GM19043 (cell line): ENCODE measurements at regions not wholly inside any gene's neighbourhood (a gene's known extent, or its start where the extent isn't known, plus 50 kb on each side); places are given as distances from the start of the nearest gene placed in this dataset.
"Not testable (repeated sequence)": the region's sequence is repeated elsewhere in the genome, so short reads cannot be mapped to it uniquely, and the experiment has no call there.

ENCODE experiments used
- ATAC-seq: cut with Tn5 transposase; IDR thresholded peaks from one replicate; pipeline ENCODE4 v1.9.1; 2021; ENCODE audit warnings: low read depth; ENCODE audit not compliant: unreplicated experiment

DNA sequence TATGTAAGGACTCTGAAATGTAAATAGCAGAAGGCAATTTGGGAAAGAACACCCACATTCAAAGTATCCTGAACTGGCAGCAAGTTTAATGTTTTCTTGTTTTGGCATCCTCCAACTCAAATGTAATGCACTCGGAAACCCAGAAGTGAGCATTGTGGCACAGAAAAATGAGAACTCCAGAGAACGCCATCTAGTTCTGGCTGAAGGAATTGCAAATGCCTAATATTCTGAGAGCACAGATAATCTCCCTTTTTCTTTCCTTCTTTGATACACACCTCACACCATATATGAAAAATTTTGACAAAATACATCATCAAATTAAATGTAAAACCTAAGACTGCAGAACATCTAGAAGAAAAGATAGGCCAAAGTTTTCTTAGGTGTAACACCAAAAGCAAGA, 52.1 kb downstream of the PWWP3B start:
- no peak for ATAC-seq

DNA sequence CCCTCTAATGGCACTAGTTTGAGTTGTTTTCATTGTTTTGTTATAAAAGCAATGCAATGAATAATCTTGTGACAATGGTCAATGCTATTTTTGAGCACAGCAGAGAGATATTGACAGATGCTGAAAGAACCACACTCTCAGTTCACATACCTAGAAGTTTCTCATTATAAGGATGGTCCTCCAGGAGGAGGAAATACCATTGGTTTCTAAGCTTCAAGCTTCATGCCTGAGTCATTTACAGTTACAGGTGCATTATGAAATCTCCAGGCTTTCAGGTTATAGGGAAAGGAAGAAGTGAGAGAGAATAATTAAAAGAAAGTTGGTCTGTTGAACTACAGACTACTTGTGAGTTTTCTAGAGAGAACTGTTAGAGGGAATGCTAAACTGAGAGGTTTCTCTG, 75.3 kb downstream of the PWWP3B start:
- no peak for ATAC-seq

DNA sequence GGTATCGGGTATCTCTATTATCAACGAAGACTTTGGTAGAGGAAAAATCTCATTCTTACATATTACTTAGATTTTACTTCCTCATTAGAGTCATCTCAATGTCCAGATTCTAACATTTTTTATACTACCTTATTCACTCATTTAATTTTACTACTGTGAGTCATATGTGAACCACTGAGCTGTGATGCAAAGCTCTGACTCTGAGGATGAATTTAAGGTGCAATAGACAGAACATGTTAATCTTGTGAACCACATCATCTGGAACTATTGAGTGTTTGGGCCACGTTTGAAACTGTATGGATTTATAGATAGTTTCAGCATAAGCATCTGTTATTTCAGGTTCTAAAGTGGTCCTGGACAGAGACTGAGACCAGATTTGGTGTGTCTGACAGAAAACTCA, 78.4 kb downstream of the PWWP3B start:
- ATAC-seq = no peak

GRCh38 chrX:106247162-106247561, 79.1 kb downstream of the PWWP3B start:
- ATAC-seq = no peak

- no peak for ATAC-seq
Measured at GRCh38 chrX:106249706-106250379, 81.7 kb downstream of the PWWP3B start.

- ATAC-seq = no peak
Measured at GRCh38 chrX:106263817-106264216, 95.7 kb downstream of the PWWP3B start.

GRCh38 chrX:106273947-106274587, 106.0 kb downstream of the PWWP3B start:
- not testable (repeated sequence) for ATAC-seq

DNA sequence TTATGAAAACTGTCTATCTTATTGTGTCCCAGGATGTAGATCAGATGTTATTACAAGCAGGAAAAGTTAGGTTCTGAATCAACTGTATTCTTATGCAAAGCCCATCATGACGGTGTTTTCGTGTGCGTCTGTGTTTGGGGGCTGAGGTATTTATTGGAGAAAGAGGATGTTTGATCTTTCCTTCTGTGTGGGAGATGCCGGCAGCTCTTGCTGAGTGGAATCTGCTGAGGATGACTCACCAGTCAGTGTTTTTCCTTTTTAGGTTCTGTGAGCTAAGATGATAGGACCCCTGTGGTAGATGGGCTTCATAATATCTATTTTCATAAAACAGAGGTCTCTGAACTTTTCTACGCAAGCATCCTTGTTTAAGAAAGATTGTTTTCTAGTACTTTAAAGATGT, 107.1 kb downstream of the PWWP3B start:
- ATAC-seq = not testable (repeated sequence)

DNA sequence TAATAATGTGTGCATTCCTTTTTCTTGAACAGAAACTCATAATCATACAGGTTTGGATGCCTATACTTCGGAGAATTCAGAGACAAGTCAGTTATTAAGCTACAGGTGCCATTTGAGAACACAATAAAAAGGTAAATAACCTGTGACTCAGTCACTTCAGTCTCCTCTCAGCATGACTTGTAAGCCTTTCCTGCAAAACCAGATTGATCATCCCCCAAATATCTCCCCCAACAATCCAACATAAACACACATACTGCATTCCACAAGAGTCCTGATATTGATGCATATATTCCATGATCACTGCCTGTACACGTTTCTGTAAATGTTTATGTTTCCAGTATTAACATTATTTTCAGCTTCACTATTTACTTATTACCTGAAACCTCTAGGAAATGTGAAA, 110.8 kb downstream of the PWWP3B start:
- no peak for ATAC-seq

DNA sequence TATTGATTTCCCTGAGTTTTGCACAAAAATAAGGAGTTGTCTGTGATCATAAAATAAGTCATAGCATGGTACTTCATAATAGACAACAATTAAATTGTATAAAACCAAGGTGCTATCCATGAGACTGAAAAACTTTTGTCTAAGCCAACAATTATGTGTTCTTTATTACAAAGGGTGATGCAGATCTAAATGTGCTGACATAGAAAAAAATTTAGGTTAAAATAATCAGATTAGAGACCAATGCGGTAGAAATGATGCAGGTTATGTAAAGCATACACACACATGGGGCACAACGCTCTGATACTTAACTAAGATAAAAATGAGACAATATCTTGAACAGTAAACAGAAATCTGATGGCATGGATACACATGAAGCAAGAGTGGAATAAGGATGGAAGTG, 113.3 kb downstream of the PWWP3B start:
- no peak for ATAC-seq

DNA sequence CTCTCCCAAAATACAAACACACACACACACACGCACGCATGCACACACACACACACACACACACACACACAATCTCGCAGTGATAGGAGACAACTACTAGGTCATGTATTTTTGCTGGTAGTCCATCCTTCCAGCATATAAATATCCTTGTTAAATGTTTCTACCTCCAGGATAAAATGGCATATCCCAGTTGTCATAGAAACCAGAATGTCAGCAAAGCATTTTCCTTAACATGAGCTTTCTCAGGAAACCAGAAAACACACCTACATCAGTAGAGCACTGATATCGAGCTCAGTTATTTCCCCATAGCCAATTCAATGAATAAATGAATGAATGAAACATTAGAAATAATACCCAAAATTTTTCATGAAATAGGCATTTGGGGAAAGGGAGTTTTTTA, 115.7 kb downstream of the PWWP3B start:
- ATAC-seq = no peak

GRCh38 chrX:106284431-106285025, 116.4 kb downstream of the PWWP3B start:
- no peak for ATAC-seq

DNA sequence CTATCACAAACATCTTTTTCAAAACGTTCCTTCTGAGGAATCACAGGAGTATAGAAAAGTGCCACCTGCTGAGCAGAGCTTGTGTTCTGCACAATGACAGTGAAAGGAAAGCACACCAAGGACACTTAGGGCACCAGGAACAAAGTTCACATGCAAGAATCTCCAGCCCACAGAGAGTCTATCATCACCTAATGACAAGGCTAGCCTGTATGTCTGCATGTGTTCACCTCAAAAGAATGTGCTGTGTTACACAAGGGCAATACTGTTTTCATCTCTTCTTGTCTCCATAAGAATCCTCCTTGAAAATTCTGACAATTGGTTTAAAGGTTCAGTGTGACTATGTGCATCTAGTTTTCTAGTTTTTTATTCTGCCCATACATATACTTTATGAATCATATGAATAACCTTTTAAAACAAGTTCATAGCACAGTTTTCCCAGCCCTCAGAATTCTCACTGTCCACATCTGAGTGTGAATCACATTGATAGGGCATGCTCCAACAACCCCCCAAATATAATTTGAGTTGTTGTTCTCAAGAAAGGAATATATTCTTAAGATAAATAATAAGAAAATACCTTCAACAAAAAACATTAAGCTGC, 118.0 kb downstream of the PWWP3B start:
- ATAC-seq = no peak

- ATAC-seq = not testable (repeated sequence)
Measured at GRCh38 chrX:106290778-106291177, 122.7 kb downstream of the PWWP3B start.

DNA sequence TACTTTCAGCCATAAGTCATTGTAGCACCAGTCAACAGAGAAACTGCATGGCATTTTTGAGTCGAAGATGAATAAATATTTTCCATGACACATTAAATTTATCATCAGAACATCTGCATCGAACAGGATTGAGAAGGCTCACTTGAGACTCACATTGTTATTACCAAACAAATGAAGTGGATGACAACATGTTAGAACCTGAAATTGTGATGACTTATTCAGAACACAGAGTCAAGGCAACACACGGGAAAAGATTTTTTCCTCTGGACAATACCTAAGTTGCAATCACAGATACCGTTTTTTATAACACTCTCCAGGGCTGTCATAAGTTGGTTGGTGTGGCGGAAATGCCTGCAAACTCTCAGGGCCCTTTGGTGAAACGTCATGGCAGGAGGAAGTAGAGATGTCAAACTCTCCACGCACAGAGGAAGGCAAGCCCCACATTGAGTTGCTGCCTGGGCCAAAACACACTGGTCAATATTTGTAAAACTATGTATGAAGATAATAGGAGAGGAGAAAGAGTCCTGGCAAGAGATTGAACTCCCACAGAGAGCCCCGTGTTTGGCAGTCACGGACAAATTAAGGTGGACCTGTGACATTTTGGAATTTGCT, 123.8 kb downstream of the PWWP3B start:
- not testable (repeated sequence) for ATAC-seq

DNA sequence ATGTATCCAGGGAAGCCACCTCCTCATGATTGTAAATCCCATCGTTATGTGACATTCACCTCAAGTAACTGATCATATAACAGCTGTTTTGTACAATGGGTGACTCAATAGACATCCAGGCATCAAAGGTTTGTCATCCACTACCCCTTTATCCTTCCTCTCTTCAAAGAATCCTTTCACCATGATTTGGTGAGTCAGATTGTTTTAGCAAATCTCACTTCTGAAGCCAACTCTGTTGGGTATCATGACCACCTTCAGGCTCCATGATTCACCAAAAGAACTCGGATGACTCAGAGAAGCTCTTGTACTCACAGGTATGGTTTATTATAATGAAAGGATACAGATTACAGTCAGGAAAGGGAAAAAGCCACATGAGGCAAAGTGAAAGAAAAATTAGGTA, 132.1 kb downstream of the PWWP3B start:
- ATAC-seq = no peak

DNA sequence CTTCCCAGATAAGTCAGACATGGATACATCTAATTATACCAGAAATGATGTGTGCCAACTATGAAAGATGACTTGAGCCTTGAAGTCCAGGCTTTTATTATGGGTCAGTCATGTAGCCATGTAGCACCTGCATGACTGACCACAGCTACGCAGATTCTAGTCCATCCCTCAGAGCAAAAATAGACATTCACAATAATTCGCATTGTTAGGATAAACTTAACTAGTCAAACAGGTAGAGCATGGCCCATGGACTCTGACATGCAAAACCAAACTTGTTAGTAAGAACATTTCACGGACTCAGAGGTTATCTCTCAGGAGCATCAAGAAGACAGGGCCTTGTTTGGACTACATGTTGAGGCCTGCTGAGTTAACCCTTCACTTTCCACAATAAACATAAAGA, 132.6 kb downstream of the PWWP3B start:
- ATAC-seq = no peak

GRCh38 chrX:106302304-106302703, 134.2 kb downstream of the PWWP3B start:
- ATAC-seq = no peak

DNA sequence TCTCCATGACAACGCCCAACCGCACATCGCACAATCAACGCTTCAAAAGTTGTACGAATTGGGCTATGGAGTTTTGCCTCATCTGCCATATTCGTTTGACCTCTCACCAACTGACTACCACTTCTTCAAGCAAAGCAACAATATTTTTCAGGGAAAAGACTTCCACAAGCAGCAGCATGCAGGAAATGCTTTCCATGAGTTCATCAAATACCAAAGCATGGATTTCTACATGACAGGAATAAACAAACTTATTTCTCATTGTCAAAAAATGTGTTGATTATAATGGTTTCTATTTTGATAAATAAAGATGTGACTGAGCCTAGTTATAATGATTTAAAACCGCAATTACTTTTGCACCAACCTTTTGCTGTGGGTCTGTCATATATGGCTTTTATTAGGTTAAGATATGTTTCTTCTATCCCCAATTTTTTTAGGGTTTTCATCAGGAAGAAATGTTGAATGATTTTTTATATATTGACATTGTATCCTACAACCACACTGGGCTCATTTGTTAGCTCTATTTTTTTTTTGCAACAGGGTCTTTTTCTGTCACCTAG, 138.4 kb downstream of the PWWP3B start:
- ATAC-seq = no peak

GRCh38 chrX:106323357-106323756, 155.3 kb downstream of the PWWP3B start:
- ATAC-seq = no peak

DNA sequence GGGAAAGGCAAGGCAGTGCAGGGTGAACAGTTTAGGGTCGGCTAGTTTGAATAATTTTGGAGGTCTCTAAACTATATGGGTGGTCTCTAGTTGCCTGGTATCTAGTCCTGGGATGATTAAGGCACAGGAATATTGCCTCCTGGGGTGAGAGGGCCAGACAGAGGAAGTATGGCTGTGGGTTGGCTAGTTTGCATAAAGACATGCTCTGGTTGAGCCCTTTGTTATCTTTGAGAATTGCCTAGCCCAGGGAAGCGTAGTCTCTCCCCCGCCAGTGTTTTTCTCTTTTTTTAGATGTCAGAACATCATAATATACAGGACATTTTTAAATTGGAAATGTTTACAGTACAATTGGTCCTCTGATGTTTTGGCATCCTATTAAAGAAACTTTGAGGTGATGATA, 163.5 kb downstream of the PWWP3B start:
- ATAC-seq = no peak
